ENCODE measurements at regions not wholly inside any gene's neighbourhood (a gene's known extent, or its start where the extent isn't known, plus 50 kb on each side); places are given as distances from the start of the nearest gene placed in this dataset.

DNA sequence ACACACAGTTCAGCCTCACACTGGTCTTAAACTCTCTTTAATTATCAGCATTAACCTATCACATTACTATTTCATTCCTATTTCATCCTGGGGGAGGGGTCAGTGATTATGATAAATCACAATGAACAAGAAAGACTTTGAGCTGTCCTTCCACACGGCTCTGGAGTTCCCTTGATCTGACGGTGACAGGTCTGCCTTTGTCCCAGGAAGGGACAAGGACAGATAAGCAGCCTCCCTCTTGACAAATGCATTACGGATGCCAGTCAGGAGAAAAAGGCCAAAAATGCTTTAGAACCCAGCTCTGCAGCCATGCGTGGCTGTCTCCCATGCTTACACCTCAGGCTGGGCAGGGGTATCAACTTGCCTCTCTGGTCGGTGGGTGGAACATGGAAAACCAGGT is 281.7 kb downstream of the BCL11A start:
- H3K4me1 ChIP-seq, result no peaks in the 10 kb centered on the region
- no peak for DNase-seq
- H3K9me3 ChIP-seq, result no peaks in the 10 kb centered on the region
- no peak overlapping the region for H3K27ac ChIP-seq
- in situ Hi-C loops (cut with MboI; ENCODE audit: low pct_ligation_motif_present in 1 of 4, low pct_unique_long_range_greater_than_20kb in 1 of 4, low sequenced_read_pairs in 3 of 4), result no loop called here
- no peaks in the 10 kb centered on the region for H3K36me3 ChIP-seq
- 81 to 82% methylated on average over 4 to 5 of the region's 5 CpGs for WGBS, 2 donors (ENCODE audit: low coverage in 1 of 2)
- TF ChIP-seq POLR2A (IDR thresholded peaks at IDR 0.05), result no peak
- no peak for TF ChIP-seq POLR2AphosphoS5 (IDR thresholded peaks at IDR 0.05)
- no peak for TF ChIP-seq EP300 (IDR thresholded peaks at IDR 0.05; ENCODE audit: low read depth)
- TF ChIP-seq, protein P1, sequence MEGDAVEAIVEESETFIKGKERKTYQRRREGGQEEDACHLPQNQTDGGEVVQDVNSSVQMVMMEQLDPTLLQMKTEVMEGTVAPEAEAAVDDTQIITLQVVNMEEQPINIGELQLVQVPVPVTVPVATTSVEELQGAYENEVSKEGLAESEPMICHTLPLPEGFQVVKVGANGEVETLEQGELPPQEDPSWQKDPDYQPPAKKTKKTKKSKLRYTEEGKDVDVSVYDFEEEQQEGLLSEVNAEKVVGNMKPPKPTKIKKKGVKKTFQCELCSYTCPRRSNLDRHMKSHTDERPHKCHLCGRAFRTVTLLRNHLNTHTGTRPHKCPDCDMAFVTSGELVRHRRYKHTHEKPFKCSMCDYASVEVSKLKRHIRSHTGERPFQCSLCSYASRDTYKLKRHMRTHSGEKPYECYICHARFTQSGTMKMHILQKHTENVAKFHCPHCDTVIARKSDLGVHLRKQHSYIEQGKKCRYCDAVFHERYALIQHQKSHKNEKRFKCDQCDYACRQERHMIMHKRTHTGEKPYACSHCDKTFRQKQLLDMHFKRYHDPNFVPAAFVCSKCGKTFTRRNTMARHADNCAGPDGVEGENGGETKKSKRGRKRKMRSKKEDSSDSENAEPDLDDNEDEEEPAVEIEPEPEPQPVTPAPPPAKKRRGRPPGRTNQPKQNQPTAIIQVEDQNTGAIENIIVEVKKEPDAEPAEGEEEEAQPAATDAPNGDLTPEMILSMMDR (IDR thresholded peaks at IDR 0.05), result no peak
- intact Hi-C loops (cut with DNase I; ENCODE audit: low total_unique reads), result no loop called here
- H3K4me3 ChIP-seq, result no peak overlapping the region
- no peaks in the 10 kb centered on the region for H3K27me3 ChIP-seq

DNA sequence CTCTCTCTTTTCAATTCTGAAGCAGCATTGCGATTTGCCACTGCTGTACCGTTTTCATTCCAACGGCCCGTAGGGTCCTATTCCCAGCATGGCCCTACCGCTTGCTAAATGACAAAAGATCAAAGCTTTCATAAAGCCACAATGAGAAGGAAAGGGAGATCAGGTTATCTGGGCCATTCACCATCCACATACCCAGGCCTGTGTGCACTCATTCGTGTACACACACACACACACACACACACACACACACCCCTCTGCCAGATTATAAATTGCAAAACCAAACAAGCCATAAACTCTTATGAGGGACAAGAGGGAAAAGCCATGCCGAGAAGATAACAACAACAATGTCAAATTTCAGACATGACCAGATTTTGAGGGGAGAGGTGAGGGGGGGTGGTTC is 282.3 kb downstream of the BCL11A start:
- WGBS, 2 donors (ENCODE audit: low coverage in 1 of 2), result 63 to 74% methylated on average over 6 to 7 of the region's 7 CpGs
- DNase-seq, result no peak

DNA sequence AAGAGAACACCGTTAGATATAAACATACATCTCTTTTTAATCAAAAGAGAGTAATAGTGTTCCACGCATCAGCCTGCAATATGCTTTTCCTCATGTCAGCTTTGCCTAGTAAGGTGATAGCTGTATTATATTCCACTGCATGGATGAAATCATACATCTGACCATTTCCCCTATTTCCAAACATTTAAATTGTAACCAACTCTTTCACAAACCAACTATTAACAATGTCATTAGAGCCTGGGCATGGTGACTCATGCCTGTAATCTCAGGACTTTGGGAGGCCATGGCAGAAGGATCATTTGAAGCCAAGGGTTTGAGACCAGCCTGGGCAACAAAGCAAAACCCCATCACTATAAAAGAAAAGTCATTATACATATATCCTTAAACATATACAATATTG is 284.8 kb downstream of the BCL11A start:
- H3K36me3 ChIP-seq, result no peaks in the 10 kb centered on the region
- in situ Hi-C loops (cut with MboI; ENCODE audit: low pct_ligation_motif_present in 1 of 4, low pct_unique_long_range_greater_than_20kb in 1 of 4, low sequenced_read_pairs in 3 of 4), result no loop called here
- WGBS, 2 donors (ENCODE audit: low coverage in 1 of 2), result 76 to 83% methylated on average over 2 of the region's 2 CpGs
- intact Hi-C loops (cut with DNase I; ENCODE audit: low total_unique reads), result no loop called here
- TF ChIP-seq EP300 (IDR thresholded peaks at IDR 0.05; ENCODE audit: low read depth) (no peak), POLR2AphosphoS5 (IDR thresholded peaks at IDR 0.05) (no peak), POLR2A (IDR thresholded peaks at IDR 0.05) (no peak)
- TF ChIP-seq, protein P1 (IDR thresholded peaks at IDR 0.05), result no peak
- H3K4me1 ChIP-seq, result no peaks in the 10 kb centered on the region
- no peak overlapping the region for H3K27ac ChIP-seq
- H3K27me3 ChIP-seq, result no peaks in the 10 kb centered on the region
- H3K9me3 ChIP-seq, result no peaks in the 10 kb centered on the region
- DNase-seq, result no peak
- no peak overlapping the region for H3K4me3 ChIP-seq

More for the DNA sequence above, 282.3 kb downstream of the BCL11A start:
- Histone ChIP-seq H3K36me3 (no peaks in the 10 kb centered on the region), H3K4me3 (no peak overlapping the region), H3K9me3 (no peaks in the 10 kb centered on the region), H3K4me1 (no peaks in the 10 kb centered on the region), H3K27me3 (no peaks in the 10 kb centered on the region), H3K27ac (no peak overlapping the region)
- TF ChIP-seq EP300 (IDR thresholded peaks at IDR 0.05; ENCODE audit: low read depth), result no peak
- no peak for TF ChIP-seq POLR2AphosphoS5 (IDR thresholded peaks at IDR 0.05)
- TF ChIP-seq POLR2A (IDR thresholded peaks at IDR 0.05), result no peak
- TF ChIP-seq, protein P1 (IDR thresholded peaks at IDR 0.05), result no peak
- in situ Hi-C loops (cut with MboI; ENCODE audit: low pct_ligation_motif_present in 1 of 4, low pct_unique_long_range_greater_than_20kb in 1 of 4, low sequenced_read_pairs in 3 of 4), result no loop called here
- intact Hi-C loops (cut with DNase I; ENCODE audit: low total_unique reads), result no loop called here

DNA sequence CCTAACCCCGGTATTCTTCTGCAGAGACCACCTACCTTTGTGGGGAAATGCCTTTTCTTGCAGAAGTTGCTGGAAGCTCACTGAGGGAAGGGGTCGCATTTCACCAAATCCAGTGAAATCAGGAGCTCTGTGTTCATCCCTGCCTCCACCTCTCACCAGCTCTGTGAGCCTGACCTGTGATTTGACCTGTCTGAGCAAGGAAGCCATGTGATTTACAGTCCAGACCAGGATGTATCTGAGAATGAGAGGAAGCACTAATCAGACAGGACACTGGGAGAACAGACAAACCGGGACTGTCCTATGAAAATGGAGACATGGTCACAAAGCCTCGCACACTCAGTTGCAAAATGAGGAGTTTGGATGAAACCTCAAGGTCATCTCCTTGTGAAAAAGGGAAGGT is 285.4 kb downstream of the BCL11A start:
- TF ChIP-seq POLR2A (IDR thresholded peaks at IDR 0.05), result no peak
- TF ChIP-seq POLR2AphosphoS5 (IDR thresholded peaks at IDR 0.05), result no peak
- TF ChIP-seq, protein P1 (IDR thresholded peaks at IDR 0.05), result no peak
- no peak for TF ChIP-seq EP300 (IDR thresholded peaks at IDR 0.05; ENCODE audit: low read depth)
- intact Hi-C loops (cut with DNase I; ENCODE audit: low total_unique reads), result no loop called here
- H3K4me1 ChIP-seq, result no peaks in the 10 kb centered on the region
- in situ Hi-C loops (cut with MboI; ENCODE audit: low pct_ligation_motif_present in 1 of 4, low pct_unique_long_range_greater_than_20kb in 1 of 4, low sequenced_read_pairs in 3 of 4), result no loop called here
- H3K9me3 ChIP-seq, result no peaks in the 10 kb centered on the region
- H3K36me3 ChIP-seq, result no peaks in the 10 kb centered on the region
- 74 to 84% methylated on average over 3 to 4 of the region's 4 CpGs for WGBS, 2 donors (ENCODE audit: low coverage in 1 of 2)
- DNase-seq, result no peak
- no peak overlapping the region for H3K4me3 ChIP-seq
- no peaks in the 10 kb centered on the region for H3K27me3 ChIP-seq
- H3K27ac ChIP-seq, result no peak overlapping the region

All from transverse colon (tissue), 4 donors.